ENCODE measurements at regions not wholly inside any gene's neighbourhood (a gene's known extent, or its start where the extent isn't known, plus 50 kb on each side); places are given as distances from the start of the nearest gene placed in this dataset.

GRCh38 chr18:76654577-76654976 is 159.5 kb upstream of the ZNF516 start:
- Histone ChIP-seq H3K27ac (no peak overlapping the region), H3K4me1 (no peaks in the 10 kb centered on the region), H3K9me3 (no peaks in the 10 kb centered on the region), H3K27me3 (peaks cover 0 to 4% (median 0%) of the 10 kb centered on the region in 3 donors), H3K4me3 (no peak overlapping the region), H3K36me3 (no peaks in the 10 kb centered on the region)
- intact Hi-C loops (cut with DNase I), result no loop called here
- TF ChIP-seq EP300 (IDR thresholded peaks at IDR 0.05) (no peak), POLR2A (IDR thresholded peaks at IDR 0.05) (no peak), CTCF (IDR thresholded peaks at IDR 0.05) (no peak), POLR2AphosphoS5 (IDR thresholded peaks at IDR 0.05) (no peak)
- no peak for DNase-seq
- WGBS, 2 donors, result 72 to 78% methylated on average over 4 of the region's 4 CpGs

- no peak for DNase-seq
- Histone ChIP-seq H3K4me3 (no peak overlapping the region), H3K27me3 (no peaks in the 10 kb centered on the region), H3K4me1 (no peaks in the 10 kb centered on the region), H3K36me3 (no peaks in the 10 kb centered on the region), H3K9me3 (no peaks in the 10 kb centered on the region), H3K27ac (no peak overlapping the region)
- 79 to 87% methylated on average over 11 of the region's 11 CpGs for WGBS, 2 donors
- no peak for TF ChIP-seq POLR2A (IDR thresholded peaks at IDR 0.05)
- TF ChIP-seq EP300 (IDR thresholded peaks at IDR 0.05), result no peak
- no peak for TF ChIP-seq CTCF (IDR thresholded peaks at IDR 0.05)
- no peak for TF ChIP-seq POLR2AphosphoS5 (IDR thresholded peaks at IDR 0.05)
- intact Hi-C loops (cut with DNase I), result no loop called here
Observed at GRCh38 chr18:76647322-76647721, 152.3 kb upstream of the ZNF516 start.

GRCh38 chr18:76644580-76644979 is 149.5 kb upstream of the ZNF516 start:
- Histone ChIP-seq H3K4me1 (no peaks in the 10 kb centered on the region), H3K36me3 (no peaks in the 10 kb centered on the region), H3K27me3 (no peaks in the 10 kb centered on the region), H3K9me3 (no peaks in the 10 kb centered on the region), H3K27ac (no peak overlapping the region), H3K4me3 (no peak overlapping the region)
- DNase-seq, result no peak
- no peak for TF ChIP-seq POLR2AphosphoS5 (IDR thresholded peaks at IDR 0.05)
- TF ChIP-seq POLR2A (IDR thresholded peaks at IDR 0.05), result no peak
- TF ChIP-seq CTCF (IDR thresholded peaks at IDR 0.05), result no peak
- no peak for TF ChIP-seq EP300 (IDR thresholded peaks at IDR 0.05)
- 90 to 94% methylated on average over 12 to 13 of the region's 13 CpGs for WGBS, 2 donors
- intact Hi-C loops (cut with DNase I), result no loop called here

GRCh38 chr18:76643996-76644395 is 149.0 kb upstream of the ZNF516 start:
- intact Hi-C loops (cut with DNase I), result no loop called here
- 74 to 89% methylated on average over 6 of the region's 6 CpGs for WGBS, 2 donors

More at GRCh38 chr18:76643996-76644395, 149.0 kb upstream of the ZNF516 start:
- Histone ChIP-seq H3K4me3 (no peak overlapping the region), H3K4me1 (peaks cover 0 to 2% (median 0%) of the 10 kb centered on the region in 4 donors), H3K27ac (no peak overlapping the region), H3K27me3 (no peaks in the 10 kb centered on the region), H3K36me3 (no peaks in the 10 kb centered on the region), H3K9me3 (no peaks in the 10 kb centered on the region)
- TF ChIP-seq EP300 (IDR thresholded peaks at IDR 0.05), result no peak
- TF ChIP-seq POLR2A (IDR thresholded peaks at IDR 0.05), result no peak
- TF ChIP-seq CTCF (IDR thresholded peaks at IDR 0.05), result no peak
- no peak for TF ChIP-seq POLR2AphosphoS5 (IDR thresholded peaks at IDR 0.05)
- DNase-seq, result no peak

Measured in sigmoid colon (tissue), 6 donors.